GM19397 (cell line): ENCODE measurements at regions not wholly inside any gene's neighbourhood (a gene's known extent, or its start where the extent isn't known, plus 50 kb on each side); places are given as distances from the start of the nearest gene placed in this dataset.

Experiments
- ATAC-seq: cut with Tn5 transposase; IDR thresholded peaks from one replicate; pipeline ENCODE4 v1.9.1; 2021; ENCODE audit warnings: mild to moderate bottlenecking, moderate library complexity; ENCODE audit not compliant: unreplicated experiment

- ATAC-seq: no peak
Observed at GRCh38 chr3:24830230-24831152, 335.8 kb upstream of the THRB start.

DNA sequence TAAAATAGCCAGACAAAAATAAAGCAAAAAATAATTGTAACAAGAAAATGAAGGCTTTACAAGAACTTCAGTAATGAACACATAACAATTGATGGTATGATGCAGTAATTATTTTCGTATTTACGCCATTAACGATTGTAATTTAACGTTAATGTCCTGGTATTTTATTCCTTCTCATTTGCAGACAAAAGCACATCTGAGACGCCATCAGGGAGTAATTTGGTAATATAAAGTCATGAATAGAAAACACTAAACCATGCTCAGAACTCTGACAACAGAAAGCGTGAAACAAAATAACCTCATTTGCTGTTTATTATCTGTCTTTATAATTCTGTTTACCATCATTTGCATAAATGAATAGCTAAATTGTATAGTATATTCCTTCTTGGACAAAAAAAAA is 336.6 kb upstream of the THRB start:
- no peak for ATAC-seq

- ATAC-seq: no peak
Observed at GRCh38 chr3:24832891-24833290, 338.2 kb upstream of the THRB start.

DNA sequence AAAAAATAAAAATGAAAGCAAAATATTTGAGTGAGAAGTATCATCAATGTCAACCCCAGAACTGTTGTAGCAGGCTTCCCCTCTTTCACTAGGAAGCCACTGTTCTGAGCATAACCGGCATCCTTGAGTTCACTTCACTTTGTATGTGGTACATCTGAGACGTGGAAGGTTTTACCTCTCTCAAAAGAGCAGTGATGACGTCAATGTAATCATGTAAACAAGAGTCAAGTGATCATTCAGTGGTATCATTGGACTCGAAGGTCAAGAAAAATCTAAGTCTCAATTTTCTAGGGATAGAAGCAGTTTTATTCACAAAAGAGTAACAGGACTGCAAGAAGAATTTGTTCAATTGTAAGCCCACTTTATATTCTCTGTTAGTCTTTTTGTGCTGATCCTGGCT is 339.8 kb upstream of the THRB start:
- no peak for ATAC-seq

- ATAC-seq: no peak
Observed at GRCh38 chr3:24835510-24835909, 340.9 kb upstream of the THRB start.

DNA sequence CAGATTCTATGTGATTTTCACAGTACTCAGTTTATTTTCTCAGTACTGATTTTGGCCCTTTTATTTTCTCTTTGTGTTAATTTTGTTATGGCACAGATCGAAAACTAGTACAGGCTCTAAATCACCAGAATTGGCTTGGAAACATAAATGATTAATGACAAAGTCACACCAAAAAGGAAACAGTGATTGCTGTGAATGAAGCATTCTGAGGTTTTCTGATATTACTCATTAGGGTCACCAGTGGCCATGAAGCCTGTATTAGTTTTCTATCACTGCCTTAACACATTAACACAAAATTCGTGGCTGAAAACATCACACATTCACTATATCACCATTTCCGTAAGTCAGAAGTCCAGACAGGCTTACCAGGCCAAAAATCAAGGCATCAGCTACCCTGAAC is 343.0 kb upstream of the THRB start:
- no peak for ATAC-seq

DNA sequence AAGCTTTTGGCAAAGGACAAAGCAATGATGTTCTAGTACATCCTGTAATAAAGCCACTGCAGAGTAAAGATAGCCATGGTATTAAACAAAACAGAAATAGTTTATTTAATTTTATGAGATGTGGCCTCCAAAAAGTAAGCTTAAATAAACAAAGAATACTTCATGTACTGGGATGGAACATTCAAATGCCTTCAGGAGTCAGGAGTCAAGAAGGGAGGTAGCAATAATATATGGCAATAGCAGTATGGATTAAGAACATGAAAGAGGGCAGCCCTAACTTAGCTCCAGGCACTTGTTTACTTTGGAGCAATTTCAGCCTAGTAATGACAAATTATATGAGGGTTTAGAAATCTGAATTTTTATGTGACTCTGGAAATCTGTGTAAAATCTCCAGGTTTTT is 343.9 kb upstream of the THRB start:
- ATAC-seq: no peak

DNA sequence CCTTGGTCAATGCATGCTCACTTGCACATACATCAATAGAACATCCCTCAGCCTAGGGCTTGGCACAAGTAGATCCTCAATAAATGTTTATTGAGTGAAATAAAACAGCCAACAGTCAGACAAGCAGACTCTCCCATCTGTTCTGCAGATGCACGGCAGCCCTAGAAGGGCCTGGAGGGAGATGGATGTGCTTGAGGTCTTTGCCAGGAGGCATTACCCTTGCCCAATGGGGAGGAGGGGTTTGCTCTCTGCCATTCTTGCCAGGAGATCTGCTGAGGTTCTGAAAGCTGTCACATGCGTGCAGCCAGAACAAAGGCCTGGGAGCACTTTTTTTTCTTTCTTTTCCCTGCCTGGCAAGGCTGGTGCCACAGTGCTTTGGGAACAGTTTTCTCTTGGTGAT is 349.3 kb upstream of the THRB start:
- ATAC-seq: no peak

- ATAC-seq: no peak
Observed at GRCh38 chr3:24845524-24846155, 351.0 kb upstream of the THRB start.

DNA sequence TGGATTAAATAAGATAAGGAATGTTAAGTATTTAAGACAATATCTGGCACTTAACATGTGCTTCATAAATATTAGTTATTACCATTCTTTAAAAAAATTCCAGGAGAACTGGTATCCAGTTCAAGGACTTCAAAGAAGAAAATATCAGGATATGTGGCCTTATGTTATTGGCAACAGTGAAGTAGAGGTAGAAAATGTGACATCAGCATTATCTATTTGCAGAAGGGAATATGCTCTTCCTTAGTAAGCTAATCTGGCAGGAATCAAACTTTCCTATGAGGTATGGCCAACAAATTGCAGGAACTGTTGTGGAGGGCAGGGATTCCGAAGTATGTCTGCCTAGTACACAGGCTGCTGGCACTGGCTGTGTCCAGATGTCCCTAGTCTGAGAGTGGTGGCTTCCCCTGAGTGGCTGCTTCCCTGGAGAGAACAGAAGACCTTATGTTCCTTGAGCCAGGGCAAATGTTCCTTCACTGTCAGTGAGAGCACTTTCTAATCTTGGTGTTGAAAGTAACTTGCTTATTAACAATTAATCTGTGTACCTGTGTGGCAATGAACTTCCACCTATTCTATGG is 351.7 kb upstream of the THRB start:
- no peak for ATAC-seq

DNA sequence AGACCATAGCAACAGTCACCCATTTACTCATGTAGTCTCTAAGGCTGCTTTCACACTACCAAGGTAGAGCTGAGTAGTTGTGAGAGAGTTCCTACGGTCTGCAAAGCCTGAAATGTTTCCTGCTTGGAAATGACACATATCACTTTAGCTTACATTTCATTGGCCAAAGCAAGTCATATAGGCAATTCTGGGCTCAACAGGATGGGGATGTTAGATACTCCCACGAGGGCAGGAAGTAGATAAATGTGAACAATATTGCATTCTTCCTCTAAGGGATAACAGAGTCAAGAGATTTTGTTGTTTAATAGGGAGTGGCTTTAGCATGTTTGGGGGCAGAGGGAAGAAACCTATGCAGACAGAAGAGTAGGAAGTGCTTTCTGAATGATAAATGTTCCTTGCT is 355.6 kb upstream of the THRB start:
- ATAC-seq: no peak

DNA sequence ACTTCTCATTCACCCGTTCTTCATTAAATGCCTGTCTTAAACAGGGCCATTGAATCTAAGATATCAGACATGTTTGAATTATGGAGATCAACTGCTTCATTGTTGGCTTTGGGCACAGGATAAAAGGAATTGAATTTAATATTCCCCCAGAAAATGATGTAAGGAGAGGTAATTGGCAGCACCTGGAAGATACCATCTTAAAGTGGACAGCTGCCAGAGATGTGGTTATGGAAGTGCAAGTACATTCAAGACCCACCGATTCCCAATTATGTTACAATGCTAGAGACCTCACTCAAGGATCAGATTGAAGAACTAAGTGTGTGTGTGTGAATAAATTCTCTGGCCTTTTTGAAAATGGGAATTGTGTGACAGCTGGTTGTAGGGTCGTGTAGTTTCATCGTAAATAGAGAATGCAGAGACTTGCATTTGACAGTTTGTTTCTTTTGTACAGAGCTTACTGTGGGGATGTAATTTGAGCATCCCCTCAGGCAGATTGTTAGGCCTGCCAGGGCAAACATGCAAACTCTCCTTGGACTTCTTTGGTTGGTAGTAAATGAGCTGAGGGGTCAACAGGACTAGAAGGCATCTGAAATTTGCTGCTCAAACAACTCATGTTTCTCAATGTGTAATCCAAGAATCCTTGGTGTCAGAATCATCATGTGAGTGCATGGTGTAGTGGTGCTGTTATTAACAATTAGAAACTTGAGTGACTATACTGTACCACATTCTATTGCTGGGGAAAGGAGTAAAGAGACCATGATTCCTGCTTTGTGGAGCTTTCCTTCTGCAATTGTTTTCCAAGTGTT is 359.2 kb upstream of the THRB start:
- ATAC-seq: no peak

DNA sequence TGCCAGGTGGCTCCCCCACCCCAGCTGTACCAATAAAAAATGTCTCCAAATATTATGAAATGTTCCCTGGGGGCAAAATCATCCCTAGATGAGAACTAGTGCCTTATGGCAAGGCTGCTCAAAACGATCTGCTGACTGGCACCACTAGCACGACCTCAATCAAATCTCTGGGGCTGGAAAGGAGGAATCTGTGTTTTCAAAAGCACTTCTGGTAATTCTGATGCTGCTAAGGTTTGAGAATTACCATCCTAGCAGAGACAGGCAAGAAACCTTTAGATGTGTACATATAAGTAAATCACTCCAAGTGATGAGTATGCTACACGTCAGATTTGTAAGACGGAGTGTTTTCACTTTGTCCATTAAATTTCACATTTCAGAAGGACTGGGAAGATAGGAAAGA is 360.1 kb upstream of the THRB start:
- no peak for ATAC-seq

GRCh38 chr3:24857945-24858344 is 363.3 kb upstream of the THRB start:
- ATAC-seq: no peak

- ATAC-seq: no peak
Observed at GRCh38 chr3:24863215-24863614, 368.6 kb upstream of the THRB start.

- no peak for ATAC-seq
Observed at GRCh38 chr3:24867783-24868182, 373.1 kb upstream of the THRB start.

DNA sequence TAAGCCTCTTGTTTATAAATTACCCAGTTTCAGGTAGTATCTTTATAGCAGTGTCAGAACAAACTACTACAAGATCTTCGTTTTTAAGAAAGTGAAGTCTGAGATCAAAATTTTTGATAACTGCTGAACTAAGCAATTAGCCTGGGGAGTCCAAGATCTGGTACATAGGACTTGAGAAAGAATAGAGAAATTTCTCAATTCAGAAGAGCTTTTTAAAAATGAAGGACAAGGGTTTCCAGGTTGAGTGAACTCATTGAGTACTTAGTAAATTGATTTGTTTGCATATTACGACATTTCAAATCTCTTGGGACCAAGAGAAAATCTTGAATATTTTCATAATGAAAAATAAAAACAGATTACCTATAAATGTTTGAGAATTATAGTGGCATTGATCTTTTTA is 386.6 kb upstream of the THRB start:
- ATAC-seq: no peak

- ATAC-seq: no peak
Observed at GRCh38 chr3:24886501-24886900, 391.9 kb upstream of the THRB start.

GRCh38 chr3:24890012-24890411 is 395.4 kb upstream of the THRB start:
- no peak for ATAC-seq

DNA sequence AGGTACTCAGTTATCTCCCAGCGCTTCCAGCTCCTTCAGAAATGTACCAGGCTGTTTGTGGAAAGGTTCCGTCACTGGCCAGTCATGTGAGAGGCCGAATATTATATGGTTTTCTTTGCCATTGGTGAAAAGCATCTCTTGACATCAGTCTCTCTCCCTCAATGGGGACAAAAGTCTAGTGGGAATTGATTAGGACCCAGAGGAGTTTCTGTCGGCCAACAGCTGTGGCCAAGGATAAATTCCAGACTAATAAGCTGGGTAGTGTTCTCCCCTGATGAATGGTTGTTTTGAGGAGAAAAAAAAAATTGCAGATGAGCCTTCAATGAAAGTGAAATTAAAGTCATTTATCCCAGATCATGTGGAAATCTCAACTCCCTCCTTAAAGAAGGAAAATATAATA is 404.7 kb upstream of the THRB start:
- ATAC-seq: no peak

- ATAC-seq: no peak
Observed at GRCh38 chr3:24899901-24900603, 405.4 kb upstream of the THRB start.
